HL-60 (cell line): ENCODE measurements at regions not wholly inside any gene's neighbourhood (a gene's known extent, or its start where the extent isn't known, plus 50 kb on each side); places are given as distances from the start of the nearest gene placed in this dataset.
"Not testable (repeated sequence)": the region's sequence is repeated elsewhere in the genome, so short reads cannot be mapped to it uniquely, and the experiment has no call there.

Source experiments
- DNase-seq, 2 experiments: peaks; one replicate each; pipeline ENCODE4 v3.0.0-alpha.2; 2010 to 2020; ENCODE audit warnings: low read depth in 1 of 2, low spot score in 1 of 2
- H3K27ac ChIP-seq: fragments of 250-450 bp; sonication (Bioruptor Pico); replicated peaks from 2 replicates; pipeline ENCODE4 v1.5.1; 2020; ENCODE audit warnings: mild to moderate bottlenecking, moderate library complexity
- H3K27me3 ChIP-seq: fragments of 250-450 bp; sonication (Bioruptor Pico); 2 replicates; pipeline ENCODE4 v1.5.1; 2021; ENCODE audit warnings: mild to moderate bottlenecking, moderate library complexity; ENCODE audit not compliant: insufficient read depth, poor library complexity, severe bottlenecking
- H3K4me3 ChIP-seq: replicated peaks from 2 replicates; pipeline ENCODE4 v1.5.1; 2011; ENCODE audit warnings: mild to moderate bottlenecking, control low read depth, low read length; ENCODE audit not compliant: insufficient read depth
- GABPA ChIP-seq: IDR thresholded peaks from 2 replicates; pipeline ENCODE4 v1.6.1; 2012; ENCODE audit warnings: low read depth
- POLR2AphosphoS5 ChIP-seq: IDR thresholded peaks from 2 replicates; pipeline ENCODE4 v1.6.1; 2012; ENCODE audit warnings: low read depth
- SPI1 ChIP-seq: IDR thresholded peaks from 2 replicates; pipeline ENCODE4 v1.6.1; 2012; ENCODE audit warnings: low read depth, mild to moderate bottlenecking, borderline replicate concordance
- TF ChIP-seq, protein P1 (sequence below): IDR thresholded peaks from 2 replicates; pipeline ENCODE4 v1.6.1; 2012; ENCODE audit warnings: low read depth; ENCODE audit not compliant: insufficient replicate concordance
- TF ChIP-seq, protein P2 (sequence below): IDR thresholded peaks from one replicate; pipeline ENCODE4 v1.5.1; 2011; ENCODE audit warnings: low read length, control low read depth, inconsistent platforms; ENCODE audit not compliant: insufficient read depth

DNA sequence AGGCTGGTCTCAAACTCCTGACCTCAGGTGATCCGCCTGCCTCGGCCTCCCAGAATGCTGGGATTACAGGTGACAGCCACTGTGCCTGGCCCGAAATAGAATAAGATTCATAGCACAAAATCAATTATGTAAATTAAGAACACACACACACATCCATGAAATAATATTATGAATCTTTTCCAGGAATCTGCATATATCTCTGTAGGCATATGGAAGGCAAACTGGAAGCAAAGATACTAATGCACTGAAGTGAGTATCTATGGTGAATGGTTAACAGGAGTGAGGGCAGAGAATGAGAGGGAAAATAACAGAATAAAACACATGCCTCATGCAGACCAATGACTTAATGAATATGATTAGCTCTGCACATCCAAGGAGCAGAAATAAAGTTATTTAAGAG lies 61.6 kb upstream of the ATP2B4 start:
- no peak for TF ChIP-seq SPI1
- no peak for TF ChIP-seq POLR2AphosphoS5
- TF ChIP-seq, protein P1, sequence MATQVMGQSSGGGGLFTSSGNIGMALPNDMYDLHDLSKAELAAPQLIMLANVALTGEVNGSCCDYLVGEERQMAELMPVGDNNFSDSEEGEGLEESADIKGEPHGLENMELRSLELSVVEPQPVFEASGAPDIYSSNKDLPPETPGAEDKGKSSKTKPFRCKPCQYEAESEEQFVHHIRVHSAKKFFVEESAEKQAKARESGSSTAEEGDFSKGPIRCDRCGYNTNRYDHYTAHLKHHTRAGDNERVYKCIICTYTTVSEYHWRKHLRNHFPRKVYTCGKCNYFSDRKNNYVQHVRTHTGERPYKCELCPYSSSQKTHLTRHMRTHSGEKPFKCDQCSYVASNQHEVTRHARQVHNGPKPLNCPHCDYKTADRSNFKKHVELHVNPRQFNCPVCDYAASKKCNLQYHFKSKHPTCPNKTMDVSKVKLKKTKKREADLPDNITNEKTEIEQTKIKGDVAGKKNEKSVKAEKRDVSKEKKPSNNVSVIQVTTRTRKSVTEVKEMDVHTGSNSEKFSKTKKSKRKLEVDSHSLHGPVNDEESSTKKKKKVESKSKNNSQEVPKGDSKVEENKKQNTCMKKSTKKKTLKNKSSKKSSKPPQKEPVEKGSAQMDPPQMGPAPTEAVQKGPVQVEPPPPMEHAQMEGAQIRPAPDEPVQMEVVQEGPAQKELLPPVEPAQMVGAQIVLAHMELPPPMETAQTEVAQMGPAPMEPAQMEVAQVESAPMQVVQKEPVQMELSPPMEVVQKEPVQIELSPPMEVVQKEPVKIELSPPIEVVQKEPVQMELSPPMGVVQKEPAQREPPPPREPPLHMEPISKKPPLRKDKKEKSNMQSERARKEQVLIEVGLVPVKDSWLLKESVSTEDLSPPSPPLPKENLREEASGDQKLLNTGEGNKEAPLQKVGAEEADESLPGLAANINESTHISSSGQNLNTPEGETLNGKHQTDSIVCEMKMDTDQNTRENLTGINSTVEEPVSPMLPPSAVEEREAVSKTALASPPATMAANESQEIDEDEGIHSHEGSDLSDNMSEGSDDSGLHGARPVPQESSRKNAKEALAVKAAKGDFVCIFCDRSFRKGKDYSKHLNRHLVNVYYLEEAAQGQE: no peak
- TF ChIP-seq, protein P2, sequence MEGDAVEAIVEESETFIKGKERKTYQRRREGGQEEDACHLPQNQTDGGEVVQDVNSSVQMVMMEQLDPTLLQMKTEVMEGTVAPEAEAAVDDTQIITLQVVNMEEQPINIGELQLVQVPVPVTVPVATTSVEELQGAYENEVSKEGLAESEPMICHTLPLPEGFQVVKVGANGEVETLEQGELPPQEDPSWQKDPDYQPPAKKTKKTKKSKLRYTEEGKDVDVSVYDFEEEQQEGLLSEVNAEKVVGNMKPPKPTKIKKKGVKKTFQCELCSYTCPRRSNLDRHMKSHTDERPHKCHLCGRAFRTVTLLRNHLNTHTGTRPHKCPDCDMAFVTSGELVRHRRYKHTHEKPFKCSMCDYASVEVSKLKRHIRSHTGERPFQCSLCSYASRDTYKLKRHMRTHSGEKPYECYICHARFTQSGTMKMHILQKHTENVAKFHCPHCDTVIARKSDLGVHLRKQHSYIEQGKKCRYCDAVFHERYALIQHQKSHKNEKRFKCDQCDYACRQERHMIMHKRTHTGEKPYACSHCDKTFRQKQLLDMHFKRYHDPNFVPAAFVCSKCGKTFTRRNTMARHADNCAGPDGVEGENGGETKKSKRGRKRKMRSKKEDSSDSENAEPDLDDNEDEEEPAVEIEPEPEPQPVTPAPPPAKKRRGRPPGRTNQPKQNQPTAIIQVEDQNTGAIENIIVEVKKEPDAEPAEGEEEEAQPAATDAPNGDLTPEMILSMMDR: no peak
- no peak for TF ChIP-seq GABPA
- no peak for DNase-seq
- Histone ChIP-seq H3K4me3 (no peak overlapping the region), H3K27me3 (no peaks in the 10 kb centered on the region), H3K27ac (no peak overlapping the region)

DNA sequence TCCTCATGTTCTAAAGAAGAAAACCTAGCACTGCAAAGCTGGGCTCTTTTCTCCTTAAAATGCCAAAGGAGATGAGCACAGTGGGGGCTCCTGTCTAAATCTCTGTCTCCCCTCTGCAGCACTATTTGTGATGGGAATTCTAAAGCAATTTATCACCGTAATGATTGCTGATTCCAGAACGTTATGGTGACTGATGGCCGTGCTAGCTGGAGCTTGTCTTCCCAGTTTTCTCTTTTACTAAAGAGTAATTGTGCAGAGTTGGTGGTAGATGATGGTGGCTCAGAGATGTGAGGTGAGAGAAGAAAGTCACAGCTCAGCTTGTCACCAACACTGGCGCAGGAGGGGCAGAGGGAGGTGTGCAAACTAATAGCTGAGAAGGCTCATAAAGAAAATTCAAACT lies 60.7 kb upstream of the ATP2B4 start:
- no peak for DNase-seq
- H3K4me3 ChIP-seq: no peak overlapping the region
- TF ChIP-seq, protein P1: no peak
- TF ChIP-seq GABPA (no peak), POLR2AphosphoS5 (no peak), SPI1 (no peak)
- TF ChIP-seq, protein P2: no peak
- H3K27me3 ChIP-seq: no peaks in the 10 kb centered on the region
- H3K27ac ChIP-seq: no peak overlapping the region

DNA sequence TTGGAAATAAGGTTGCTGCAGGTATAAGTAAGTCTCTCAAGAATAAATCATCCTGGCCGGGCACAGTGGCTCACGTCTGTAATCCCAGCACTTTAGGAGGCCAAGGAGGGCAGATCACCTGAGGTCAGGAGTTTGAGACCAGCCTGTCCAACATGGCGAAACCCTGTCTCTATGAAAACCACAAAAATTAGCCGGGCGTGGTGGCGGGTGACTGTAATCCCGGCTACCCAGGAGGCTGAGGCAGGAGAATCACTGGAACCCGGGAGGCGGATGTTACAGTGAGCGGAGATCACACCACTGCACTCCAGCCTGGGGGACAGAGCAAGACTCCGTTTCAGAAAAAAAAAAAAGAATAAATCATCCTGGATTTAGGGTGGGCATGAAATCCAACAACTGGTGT lies 59.7 kb upstream of the ATP2B4 start:
- H3K4me3 ChIP-seq, H3K27ac ChIP-seq, DNase-seq, H3K27me3 ChIP-seq: not testable (repeated sequence)

DNA sequence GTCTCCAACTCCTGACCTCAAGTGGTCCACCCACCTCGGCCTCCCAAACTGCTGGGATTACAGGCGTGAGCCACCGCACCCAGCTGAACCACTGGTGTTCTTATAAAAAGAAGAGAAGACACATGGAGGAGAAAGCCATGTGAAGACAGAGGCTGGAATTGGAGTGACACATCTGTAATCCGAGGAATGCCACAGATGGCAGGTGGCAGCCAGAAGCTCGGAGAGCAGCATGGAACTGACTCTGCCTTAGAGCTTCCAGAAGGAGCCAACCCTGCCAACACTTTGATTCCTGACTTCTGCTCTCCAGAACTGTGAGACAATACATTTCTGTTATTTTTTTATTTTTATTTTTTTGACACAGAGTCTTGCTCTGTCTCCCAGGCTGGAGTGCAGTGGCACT lies 59.0 kb upstream of the ATP2B4 start:
- H3K27ac ChIP-seq: no peak overlapping the region
- DNase-seq: no peak
- H3K27me3 ChIP-seq: no peaks in the 10 kb centered on the region
- no peak overlapping the region for H3K4me3 ChIP-seq
- no peak for TF ChIP-seq SPI1
- no peak for TF ChIP-seq POLR2AphosphoS5
- TF ChIP-seq GABPA: no peak
- TF ChIP-seq, protein P2: no peak
- TF ChIP-seq, protein P1: no peak
